Fibroblast of the aortic adventitia (primary cell): ENCODE measurements at regions not wholly inside any gene's neighbourhood (a gene's known extent, or its start where the extent isn't known, plus 50 kb on each side); places are given as distances from the start of the nearest gene placed in this dataset.

Source experiments
- DNase-seq: peaks from one replicate; pipeline ENCODE4 v3.0.0-alpha.2; 2010; ENCODE audit warnings: low read depth
- H3K4me3 ChIP-seq: 2 replicates; pipeline ENCODE4 v1.5.1; 2011; ENCODE audit warnings: low read depth, mild to moderate bottlenecking, control low read depth, low read length, moderate library complexity
- TF ChIP-seq, protein P1 (sequence below): IDR thresholded peaks from 2 replicates; pipeline ENCODE4 v1.5.1; 2011; ENCODE audit warnings: mild to moderate bottlenecking, low read length, control low read depth, inconsistent platforms; ENCODE audit not compliant: insufficient read depth

DNA sequence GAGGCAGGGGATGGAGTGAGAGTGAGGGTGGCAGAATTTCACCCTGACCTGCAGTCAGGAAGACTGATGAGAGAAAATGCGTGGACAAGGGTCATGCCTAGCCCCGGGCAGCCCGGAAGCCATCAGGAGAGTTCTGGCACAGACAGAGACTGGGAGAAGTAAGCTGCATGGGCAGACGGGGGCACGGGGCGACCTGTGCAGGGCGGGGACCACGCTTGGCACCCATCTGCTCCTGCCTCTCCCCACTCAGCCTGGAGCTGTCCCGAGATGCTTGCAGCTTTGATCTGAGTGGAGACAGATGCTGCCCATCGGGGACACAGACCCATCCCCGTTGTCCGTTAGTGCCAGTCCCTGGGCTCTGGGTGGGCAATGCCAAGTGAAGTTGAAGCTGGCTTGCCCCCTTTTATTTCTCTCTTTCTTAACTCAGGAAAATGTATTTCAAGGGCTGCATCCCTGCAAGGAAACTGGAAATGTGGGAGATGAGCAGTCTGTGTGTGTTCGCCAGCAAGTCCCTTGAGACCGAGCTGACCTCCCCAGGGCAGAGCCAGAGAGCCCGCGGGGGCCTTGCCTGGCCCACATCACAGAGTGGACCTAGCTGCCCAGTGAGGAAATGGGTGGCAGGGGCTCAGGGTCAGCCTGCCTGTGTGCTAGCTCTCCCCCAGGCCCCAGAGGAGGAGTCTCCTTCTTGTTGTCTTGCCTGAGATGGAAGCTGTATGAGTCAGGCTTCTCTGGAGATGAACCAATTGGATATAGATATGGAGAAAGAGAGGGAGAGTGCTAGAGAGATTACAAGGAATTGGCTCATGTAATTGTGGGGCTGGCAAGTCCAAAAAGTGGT is 121.3 kb upstream of the C1orf174 start:
- TF ChIP-seq, protein P1, sequence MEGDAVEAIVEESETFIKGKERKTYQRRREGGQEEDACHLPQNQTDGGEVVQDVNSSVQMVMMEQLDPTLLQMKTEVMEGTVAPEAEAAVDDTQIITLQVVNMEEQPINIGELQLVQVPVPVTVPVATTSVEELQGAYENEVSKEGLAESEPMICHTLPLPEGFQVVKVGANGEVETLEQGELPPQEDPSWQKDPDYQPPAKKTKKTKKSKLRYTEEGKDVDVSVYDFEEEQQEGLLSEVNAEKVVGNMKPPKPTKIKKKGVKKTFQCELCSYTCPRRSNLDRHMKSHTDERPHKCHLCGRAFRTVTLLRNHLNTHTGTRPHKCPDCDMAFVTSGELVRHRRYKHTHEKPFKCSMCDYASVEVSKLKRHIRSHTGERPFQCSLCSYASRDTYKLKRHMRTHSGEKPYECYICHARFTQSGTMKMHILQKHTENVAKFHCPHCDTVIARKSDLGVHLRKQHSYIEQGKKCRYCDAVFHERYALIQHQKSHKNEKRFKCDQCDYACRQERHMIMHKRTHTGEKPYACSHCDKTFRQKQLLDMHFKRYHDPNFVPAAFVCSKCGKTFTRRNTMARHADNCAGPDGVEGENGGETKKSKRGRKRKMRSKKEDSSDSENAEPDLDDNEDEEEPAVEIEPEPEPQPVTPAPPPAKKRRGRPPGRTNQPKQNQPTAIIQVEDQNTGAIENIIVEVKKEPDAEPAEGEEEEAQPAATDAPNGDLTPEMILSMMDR, result no peak
- H3K4me3 ChIP-seq, result no peak overlapping the region
- DNase-seq, result no peak

DNA sequence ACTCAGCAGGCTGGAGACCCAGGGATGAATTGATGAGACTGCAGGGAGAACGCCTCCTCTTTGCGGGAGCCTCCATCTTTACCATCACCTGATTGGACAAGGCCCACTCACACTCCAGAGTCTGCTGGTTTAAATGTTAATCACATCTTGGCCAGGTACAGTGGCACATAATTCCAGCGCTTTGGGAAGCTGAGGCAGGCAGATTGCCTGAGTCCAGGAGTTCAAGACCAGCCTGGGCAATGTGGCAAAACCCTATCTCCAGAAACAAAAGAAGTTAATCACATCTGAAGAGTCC is 121.8 kb upstream of the C1orf174 start:
- H3K4me3 ChIP-seq, result no peak overlapping the region
- TF ChIP-seq, protein P1, result no peak
- DNase-seq, result no peak

DNA sequence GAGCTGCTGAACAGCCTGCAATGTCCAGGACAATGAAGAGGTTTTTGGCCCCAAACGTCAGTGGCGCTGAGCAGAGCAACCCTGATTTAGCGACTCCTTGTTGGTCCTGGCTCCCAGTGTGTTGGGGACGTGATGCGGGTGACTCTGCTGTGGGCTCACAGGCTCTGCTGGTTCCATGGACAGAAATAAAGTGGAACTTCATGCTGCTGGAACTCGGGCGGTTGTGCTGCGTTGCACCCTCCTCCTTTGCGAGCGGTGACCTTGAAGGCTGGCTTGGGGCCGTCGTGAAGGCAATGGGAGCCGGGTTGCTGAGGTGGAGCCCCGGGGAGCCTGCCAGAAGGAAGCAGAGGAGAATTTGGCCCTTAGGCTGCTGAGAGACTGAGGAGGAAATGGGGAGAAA is 122.6 kb upstream of the C1orf174 start:
- TF ChIP-seq, protein P1, result no peak
- DNase-seq, result no peak
- no peak overlapping the region for H3K4me3 ChIP-seq

DNA sequence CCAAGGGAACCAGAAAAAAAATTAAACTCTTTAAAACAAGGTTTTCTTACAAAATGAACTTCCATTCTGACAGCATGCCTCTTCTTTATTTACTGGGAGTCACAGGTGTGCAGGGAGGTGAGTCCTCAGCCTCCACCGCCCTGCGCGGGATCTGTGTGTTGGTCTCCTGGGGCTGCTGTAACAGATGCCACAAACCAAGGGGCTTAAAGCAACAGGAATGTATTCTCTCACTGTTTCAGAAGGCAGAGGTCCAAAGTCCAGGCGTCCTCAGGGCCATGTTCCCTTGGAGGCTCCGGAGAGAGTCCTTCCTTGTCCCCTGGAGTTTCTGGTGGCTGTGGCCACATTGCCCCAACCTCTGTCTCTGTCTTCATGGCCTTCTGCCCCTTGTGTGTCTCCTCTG is 123.6 kb upstream of the C1orf174 start:
- H3K4me3 ChIP-seq, result no peak overlapping the region
- TF ChIP-seq, protein P1, result no peak
- DNase-seq, result no peak

DNA sequence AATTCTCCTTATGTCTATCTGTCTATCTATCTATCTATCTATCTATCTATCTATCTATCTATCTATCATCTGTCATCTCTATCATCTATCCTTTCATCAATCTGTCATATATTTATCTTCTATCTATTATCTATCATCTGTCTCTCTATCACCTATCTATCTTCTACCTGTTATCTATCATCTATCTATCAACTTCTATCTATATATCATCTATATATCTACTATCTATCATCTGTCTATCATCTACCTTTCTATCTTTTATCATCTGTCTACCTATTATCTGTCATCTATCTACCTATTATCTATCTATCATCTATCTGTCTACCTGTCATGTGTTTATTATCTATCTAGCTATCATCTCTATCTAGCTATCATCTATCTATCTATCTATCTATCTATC is 124.7 kb upstream of the C1orf174 start:
- DNase-seq, result no peak

DNA sequence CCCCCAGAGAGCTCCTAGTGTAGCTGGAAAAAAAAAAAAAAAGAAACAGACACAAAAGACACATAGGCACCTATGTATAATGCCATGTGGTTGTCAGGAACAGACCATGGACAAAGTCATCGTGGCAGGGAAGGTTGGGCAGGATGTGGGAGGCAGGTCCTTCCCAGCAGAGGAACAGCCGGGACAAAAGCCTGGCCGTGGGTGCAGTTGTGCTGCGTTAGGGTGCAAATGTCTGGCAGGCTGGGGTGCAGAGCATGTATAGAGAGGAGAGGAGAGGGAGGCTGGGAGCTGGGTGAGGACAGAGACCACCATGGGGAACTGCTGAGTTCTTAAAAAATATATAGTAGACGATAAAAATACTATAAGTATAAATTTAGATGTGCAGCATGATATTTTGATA is 125.7 kb upstream of the C1orf174 start:
- TF ChIP-seq, protein P1, result no peak
- H3K4me3 ChIP-seq, result no peak overlapping the region
- DNase-seq, result no peak

More for the DNA sequence above, 124.7 kb upstream of the C1orf174 start:
- TF ChIP-seq, protein P1, result no peak
- no peak overlapping the region for H3K4me3 ChIP-seq

DNA sequence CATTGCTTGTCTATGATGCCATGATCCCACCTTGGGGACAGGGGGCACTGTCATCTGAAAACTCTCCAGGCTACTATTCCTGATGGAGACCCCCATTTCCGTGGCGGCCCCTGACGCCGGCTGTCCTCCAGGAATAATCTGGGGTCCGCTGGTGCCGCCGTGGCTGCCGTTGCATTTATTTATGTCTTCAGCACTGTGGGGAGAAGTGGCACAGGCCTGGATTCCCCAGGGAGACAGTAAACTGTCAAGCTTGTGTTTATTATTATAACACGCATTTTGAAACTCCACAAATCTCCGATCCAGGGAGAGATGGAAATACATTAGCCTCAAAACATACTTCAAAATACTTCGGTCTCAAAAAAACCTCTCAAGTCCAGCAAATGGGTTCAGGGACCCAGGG is 126.9 kb upstream of the C1orf174 start:
- DNase-seq, result no peak
- TF ChIP-seq, protein P1, result no peak
- H3K4me3 ChIP-seq, result no peak overlapping the region
